Effector memory CD4-positive, alpha-beta T cell (primary cell): ENCODE measurements at regions not wholly inside any gene's neighbourhood (a gene's known extent, or its start where the extent isn't known, plus 50 kb on each side); places are given as distances from the start of the nearest gene placed in this dataset.

ENCODE experiments used
- DNase-seq, 3 donors: peaks; one replicate each; pipeline ENCODE4 v3.0.0-alpha.2; 2020
- H3K27ac ChIP-seq: 2 replicates; pipeline ENCODE4 v1.7.0; 2013; ENCODE audit warnings: mild to moderate bottlenecking, low read length, moderate library complexity; ENCODE audit not compliant: insufficient read depth, poor library complexity, severe bottlenecking
- H3K27me3 ChIP-seq: replicated peaks from 2 replicates; pipeline ENCODE4 v1.7.0; 2013; ENCODE audit warnings: mild to moderate bottlenecking, low read length; ENCODE audit not compliant: insufficient read depth, control insufficient read depth, poor library complexity, severe bottlenecking
- H3K36me3 ChIP-seq: 2 replicates; pipeline ENCODE4 v1.7.0; 2013; ENCODE audit warnings: mild to moderate bottlenecking, low read length, moderate library complexity; ENCODE audit not compliant: control insufficient read depth, insufficient read depth
- H3K4me1 ChIP-seq: 2 replicates; pipeline ENCODE4 v1.7.0; 2013; ENCODE audit warnings: low read length, mild to moderate bottlenecking; ENCODE audit not compliant: control insufficient read depth, insufficient read depth, poor library complexity, severe bottlenecking
- H3K4me3 ChIP-seq: 2 replicates; pipeline ENCODE4 v1.7.0; 2013; ENCODE audit warnings: low read length, low read depth, mild to moderate bottlenecking; ENCODE audit not compliant: insufficient read depth, poor library complexity, severe bottlenecking
- H3K9me3 ChIP-seq: 2 replicates; pipeline ENCODE4 v1.7.0; 2013; ENCODE audit warnings: mild to moderate bottlenecking, low read length, moderate library complexity; ENCODE audit not compliant: control insufficient read depth

DNA sequence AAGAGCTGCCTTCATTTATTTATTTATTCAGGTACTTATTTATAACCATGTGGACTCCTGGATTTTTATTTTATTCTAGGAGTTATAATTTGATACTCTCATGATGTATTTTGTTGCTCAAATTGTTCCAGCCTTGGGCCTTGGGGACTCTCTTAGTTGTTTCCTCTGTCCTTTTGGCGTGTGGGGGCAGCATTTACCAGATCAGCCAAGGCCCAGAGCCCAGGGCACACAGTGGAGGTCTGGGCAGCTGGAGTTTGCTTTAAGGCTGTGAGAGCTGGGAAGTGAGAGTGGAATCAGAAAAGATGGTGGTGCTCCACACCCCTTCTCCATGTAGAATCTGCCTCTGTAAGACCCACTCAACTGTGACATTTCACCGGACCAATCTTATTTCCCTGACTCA, 398.9 kb downstream of the RPS24 start:
- H3K4me1 ChIP-seq, result no peaks in the 10 kb centered on the region
- DNase-seq, result no peak
- H3K27me3 ChIP-seq, result no peaks in the 10 kb centered on the region
- H3K27ac ChIP-seq, result no peak overlapping the region
- no peaks in the 10 kb centered on the region for H3K9me3 ChIP-seq
- H3K36me3 ChIP-seq, result no peaks in the 10 kb centered on the region
- H3K4me3 ChIP-seq, result no peak overlapping the region

DNA sequence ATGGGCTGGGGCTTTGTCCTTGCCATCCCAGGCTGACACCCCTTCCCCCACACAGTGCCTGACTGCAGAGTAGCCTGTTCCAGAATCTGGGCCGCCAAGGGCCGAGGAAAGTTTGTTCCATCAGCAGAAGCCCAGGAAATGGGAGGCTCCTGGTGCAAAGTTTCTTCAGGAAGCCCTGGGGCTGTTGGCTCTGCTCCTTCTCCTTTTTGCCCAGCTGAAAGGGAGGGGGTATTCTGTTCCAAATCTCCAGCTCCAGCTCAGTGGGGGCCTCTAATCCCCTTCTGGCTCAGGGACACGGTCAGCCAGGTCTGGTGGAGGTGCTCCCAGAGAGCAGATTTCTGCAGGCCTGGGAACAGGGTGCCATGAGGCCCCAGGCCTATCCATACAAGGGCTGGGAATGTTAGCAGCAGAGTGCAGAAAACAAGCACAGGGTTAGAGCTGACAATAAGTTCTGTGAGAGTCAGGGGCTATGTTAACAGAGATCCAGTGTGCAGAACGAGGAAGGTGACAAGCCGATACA, 399.5 kb downstream of the RPS24 start:
- Histone ChIP-seq H3K4me3 (no peak overlapping the region), H3K36me3 (no peaks in the 10 kb centered on the region), H3K27me3 (no peaks in the 10 kb centered on the region), H3K27ac (no peak overlapping the region), H3K4me1 (no peaks in the 10 kb centered on the region), H3K9me3 (no peaks in the 10 kb centered on the region)
- no peak for DNase-seq

DNA sequence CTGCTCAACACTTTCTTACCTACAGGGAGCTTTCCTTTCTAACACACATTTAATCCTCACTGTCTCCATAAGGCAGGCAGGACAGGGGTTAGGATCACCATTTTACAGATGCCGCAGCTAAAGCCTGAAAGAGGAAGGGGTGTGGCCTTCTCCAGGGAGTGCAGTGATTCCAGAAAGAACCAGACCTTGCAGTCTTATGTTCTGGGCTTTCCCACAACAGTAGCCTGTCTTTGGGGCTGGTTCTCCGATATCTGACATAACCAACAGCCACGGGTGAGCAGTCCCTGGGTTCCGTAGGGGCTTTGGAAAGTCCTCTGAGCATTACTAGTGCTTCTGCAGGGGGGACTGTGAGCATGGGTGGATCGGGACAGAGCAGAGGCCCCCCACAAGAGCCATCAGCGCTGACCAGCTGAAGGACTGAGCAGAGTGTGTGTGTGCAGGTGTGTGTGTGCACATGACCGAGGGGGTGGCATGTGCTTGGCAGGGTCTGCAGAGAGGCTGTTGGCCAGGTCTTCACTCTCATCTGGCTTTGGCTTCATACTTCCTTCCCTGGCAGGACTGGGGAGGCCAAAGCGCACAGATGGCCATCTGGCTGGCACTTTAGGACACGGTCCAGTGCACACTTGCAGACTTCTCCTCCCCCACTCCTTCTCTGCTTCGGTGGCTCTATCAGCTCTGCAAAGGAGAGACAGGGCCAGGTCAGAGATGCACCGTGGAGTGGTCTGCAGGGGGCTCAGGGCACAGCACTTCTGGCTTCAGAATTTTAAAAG, 400.3 kb downstream of the RPS24 start:
- H3K27me3 ChIP-seq, result no peaks in the 10 kb centered on the region

DNA sequence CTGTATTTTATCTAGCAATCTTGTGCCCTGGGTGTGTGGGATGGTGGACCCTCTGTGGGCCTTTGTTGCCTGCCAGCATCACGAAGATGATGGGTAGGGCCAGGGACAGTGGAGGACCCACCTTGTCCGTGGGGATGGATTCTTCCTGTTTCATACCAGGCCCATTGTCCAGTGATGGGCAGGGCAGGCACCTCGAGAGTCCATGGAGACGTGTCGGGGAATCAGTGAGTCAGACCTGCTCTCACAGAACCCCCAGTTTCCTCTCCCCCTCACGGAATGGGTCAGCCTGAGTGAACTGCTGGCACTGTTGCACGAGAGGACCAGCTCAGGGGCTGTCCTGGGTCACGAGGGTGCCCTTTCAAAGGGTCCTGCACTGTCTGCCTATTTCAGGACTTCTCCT, 401.2 kb downstream of the RPS24 start:
- H3K4me1 ChIP-seq, result no peaks in the 10 kb centered on the region
- H3K36me3 ChIP-seq, result no peaks in the 10 kb centered on the region
- H3K27ac ChIP-seq, result no peak overlapping the region
- no peak overlapping the region for H3K4me3 ChIP-seq
- no peaks in the 10 kb centered on the region for H3K27me3 ChIP-seq
- DNase-seq, result no peak
- H3K9me3 ChIP-seq, result no peaks in the 10 kb centered on the region

More for the DNA sequence above, 400.3 kb downstream of the RPS24 start:
- H3K4me3 ChIP-seq, result no peak overlapping the region
- no peaks in the 10 kb centered on the region for H3K4me1 ChIP-seq
- H3K9me3 ChIP-seq, result no peaks in the 10 kb centered on the region
- no peaks in the 10 kb centered on the region for H3K36me3 ChIP-seq
- DNase-seq, result no peak
- H3K27ac ChIP-seq, result no peak overlapping the region

DNA sequence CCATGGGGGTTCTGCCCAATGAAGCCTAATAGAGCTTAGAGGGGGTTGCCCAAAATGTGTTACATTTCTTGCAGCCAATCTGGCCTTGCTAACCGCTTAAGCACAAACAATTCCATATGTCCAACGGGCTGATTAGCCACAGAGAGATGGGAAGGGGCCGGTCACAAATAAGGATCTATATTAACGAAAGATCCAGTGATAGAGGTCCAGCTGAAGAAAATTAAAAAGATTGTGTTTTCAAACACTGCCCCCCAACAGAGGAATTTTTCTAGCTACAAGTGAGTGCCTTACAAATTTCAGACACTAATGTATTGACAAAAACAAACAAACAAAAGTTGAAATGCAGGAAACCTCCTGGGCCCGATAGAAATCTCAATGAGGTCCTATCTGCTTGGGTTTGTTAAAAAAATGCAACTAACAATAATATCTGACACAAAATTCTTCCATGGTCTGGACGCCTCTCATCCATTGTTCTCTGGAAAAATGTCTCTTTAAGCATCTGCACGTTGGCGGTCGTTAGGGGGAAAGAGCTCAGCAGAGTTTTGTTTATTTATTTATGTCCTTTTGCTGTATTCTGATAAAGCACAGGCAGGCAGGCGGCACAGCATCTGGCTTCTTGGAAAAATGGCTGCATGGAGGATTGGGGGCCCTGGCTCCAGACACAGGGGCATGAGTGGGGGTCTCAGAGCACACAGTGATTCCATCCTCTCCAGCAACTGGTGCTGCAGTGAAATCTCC, 402.0 kb downstream of the RPS24 start:
- Histone ChIP-seq H3K4me3 (no peak overlapping the region), H3K9me3 (no peaks in the 10 kb centered on the region), H3K36me3 (no peaks in the 10 kb centered on the region), H3K27me3 (no peaks in the 10 kb centered on the region), H3K27ac (no peak overlapping the region), H3K4me1 (no peaks in the 10 kb centered on the region)
- no peak for DNase-seq

DNA sequence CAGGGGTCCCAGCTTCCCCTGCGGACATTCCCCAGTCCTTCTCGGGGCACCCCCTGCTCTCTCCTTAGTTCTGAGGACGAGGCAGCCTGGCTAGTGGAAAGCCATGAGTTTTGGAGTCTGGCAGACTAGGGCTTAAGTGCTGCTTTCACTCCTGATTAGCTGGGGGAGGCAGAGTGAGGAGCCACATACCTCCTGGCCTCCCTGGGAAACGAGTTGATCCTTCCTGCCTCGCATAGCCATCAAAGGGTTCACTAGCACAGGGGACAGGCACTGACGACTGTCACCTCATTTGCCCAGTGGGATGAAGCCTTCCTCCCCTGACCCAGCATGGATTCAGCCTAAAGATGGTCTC, 402.5 kb downstream of the RPS24 start:
- Histone ChIP-seq H3K27me3 (no peaks in the 10 kb centered on the region), H3K9me3 (no peaks in the 10 kb centered on the region), H3K4me1 (no peaks in the 10 kb centered on the region), H3K27ac (no peak overlapping the region), H3K4me3 (no peak overlapping the region), H3K36me3 (no peaks in the 10 kb centered on the region)
- no peak for DNase-seq

DNA sequence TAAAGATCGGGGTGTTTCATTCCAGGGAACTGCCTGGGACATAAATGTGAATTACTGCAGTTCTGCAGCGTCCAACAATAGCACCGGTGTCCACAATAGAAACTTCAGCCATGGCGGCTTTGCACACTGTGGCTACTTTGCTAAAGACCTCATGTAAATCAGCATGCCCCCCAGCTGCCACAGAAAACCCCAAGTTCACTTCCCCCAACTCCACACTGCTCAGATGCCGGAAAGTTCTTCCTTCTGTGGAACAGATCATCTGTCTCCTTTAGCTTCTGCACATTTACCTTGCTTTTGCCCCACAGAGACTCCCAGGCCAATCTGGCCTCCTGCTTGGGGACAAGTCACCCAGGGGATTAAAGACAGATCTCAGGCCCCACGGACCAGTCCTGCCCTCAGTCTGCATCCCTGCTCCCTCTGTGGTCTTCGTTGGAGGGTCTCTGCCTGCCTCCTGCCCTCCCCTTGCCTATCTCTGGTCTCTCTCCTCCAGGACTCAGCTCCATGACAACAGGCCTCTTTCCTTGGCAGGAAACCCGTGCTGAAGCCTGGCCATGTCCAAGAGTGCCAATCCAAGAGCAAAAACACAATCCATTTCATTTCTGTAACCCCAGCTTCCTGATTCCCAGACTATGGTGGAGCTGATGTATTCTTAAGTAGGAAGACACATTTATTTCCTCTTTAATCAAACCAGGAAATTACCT, 403.2 kb downstream of the RPS24 start:
- Histone ChIP-seq H3K27me3 (no peaks in the 10 kb centered on the region), H3K4me1 (no peaks in the 10 kb centered on the region)
- DNase-seq, result no peak

DNA sequence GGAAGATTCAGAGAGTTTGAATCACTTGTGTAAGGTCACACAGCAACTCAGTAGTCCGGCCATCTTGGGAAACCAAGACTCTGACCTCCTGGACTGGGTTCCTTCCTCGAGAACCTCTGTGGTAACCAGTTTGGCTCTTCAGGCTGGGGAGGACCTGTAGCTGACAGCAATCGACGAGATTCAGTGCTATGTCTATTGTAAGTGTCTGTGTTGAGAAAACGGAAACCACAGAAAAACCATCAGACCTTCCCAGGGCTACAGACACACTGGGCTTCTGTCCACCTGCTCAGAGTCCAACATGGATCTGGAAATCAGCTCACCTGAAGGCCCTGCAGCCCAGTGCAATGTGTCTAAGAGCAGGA, 403.7 kb downstream of the RPS24 start:
- H3K9me3 ChIP-seq, result no peaks in the 10 kb centered on the region
- no peak overlapping the region for H3K27ac ChIP-seq
- H3K4me3 ChIP-seq, result no peak overlapping the region
- no peaks in the 10 kb centered on the region for H3K4me1 ChIP-seq
- DNase-seq, result no peak
- H3K36me3 ChIP-seq, result no peaks in the 10 kb centered on the region
- H3K27me3 ChIP-seq, result no peaks in the 10 kb centered on the region

More for the DNA sequence above, 403.2 kb downstream of the RPS24 start:
- Histone ChIP-seq H3K36me3 (no peaks in the 10 kb centered on the region), H3K4me3 (no peak overlapping the region), H3K9me3 (no peaks in the 10 kb centered on the region), H3K27ac (no peak overlapping the region)

DNA sequence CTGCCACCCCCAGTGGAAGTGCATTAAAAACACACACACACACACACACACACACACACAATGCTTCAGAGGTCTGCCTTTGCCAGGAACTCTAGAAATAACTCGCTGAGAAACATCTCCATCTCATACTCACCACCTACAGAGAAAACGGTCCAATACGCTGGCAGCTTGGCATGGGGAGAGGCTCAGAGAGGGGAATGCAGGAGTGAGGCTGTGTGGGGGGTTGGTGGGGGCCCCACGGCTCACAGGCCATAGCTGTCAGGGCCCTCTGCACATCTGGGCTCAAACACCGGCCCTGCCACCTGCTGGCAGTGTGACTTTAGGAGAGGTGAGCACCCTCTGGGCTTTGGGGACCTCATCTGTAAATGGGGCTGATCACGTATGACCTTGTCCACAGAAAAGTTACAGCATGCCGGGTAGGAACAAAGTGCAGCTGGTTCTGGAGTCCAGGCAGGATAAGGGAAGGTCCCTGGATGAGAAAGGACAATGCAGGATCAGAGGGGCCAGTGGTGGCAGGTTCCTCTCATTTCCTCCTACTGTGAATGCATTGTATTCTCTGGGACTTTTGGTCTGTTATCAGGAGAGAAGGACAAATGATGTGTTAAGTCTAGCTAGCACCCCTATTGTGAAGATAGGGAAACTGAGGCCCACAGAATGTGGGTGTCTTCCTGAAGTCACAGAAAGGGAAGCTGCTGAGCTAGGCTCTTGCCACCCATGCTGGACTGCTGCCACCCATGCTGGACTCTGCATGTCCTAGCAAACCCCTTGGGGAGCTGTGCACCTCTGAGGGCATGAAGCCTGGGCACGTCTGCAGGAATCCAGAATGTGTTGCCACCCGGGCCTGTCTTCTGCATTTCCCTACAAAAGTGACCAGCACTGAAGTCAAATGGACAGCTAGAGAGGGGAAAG, 404.6 kb downstream of the RPS24 start:
- Histone ChIP-seq H3K27me3 (no peaks in the 10 kb centered on the region), H3K4me1 (no peaks in the 10 kb centered on the region), H3K4me3 (no peak overlapping the region), H3K27ac (no peak overlapping the region), H3K9me3 (no peaks in the 10 kb centered on the region), H3K36me3 (no peaks in the 10 kb centered on the region)
- no peak for DNase-seq
